ENCODE measurements at regions not wholly inside any gene's neighbourhood (a gene's known extent, or its start where the extent isn't known, plus 50 kb on each side); places are given as distances from the start of the nearest gene placed in this dataset.

- TF ChIP-seq CTCF (IDR thresholded peaks at IDR 0.05; ENCODE audit: low read length): no peak
- H3K9me3 ChIP-seq (ENCODE audit: low read length): no peaks in the 10 kb centered on the region
- no peaks in the 10 kb centered on the region for H3K4me1 ChIP-seq (ENCODE audit: insufficient read depth, low read length, severe bottlenecking)
- no peaks in the 10 kb centered on the region for H3F3A ChIP-seq (ENCODE audit: insufficient read depth, low read length)
- no peaks in the 10 kb centered on the region for H3K27me3 ChIP-seq (ENCODE audit: insufficient read depth, low read length)
- no peaks in the 10 kb centered on the region for H4K20me1 ChIP-seq (ENCODE audit: insufficient read depth, low read length)
- H3K4me2 ChIP-seq (ENCODE audit: low read length): no peak overlapping the region
- no peak overlapping the region for H3K4me3 ChIP-seq (ENCODE audit: low read depth, low read length, poor library complexity, severe bottlenecking)
- no peak overlapping the region for H3K27ac ChIP-seq (ENCODE audit: low read depth, low read length, poor library complexity, severe bottlenecking)
- no peaks in the 10 kb centered on the region for H3K79me2 ChIP-seq (ENCODE audit: insufficient read depth, low read length)
- no peak overlapping the region for H3K9ac ChIP-seq (ENCODE audit: low read length)
- H3K36me3 ChIP-seq (ENCODE audit: insufficient read depth, low read length): no peaks in the 10 kb centered on the region
- H2AFZ ChIP-seq (ENCODE audit: low read length): no peak overlapping the region
- H3K9me2 ChIP-seq (ENCODE audit: low read depth, low read length): no peaks in the 10 kb centered on the region
Measured at GRCh38 chr2:77631007-77631406, 108.8 kb upstream of the LRRTM4 start.

GRCh38 chr2:77633601-77634000 lies 111.4 kb upstream of the LRRTM4 start:
- H3K9me3 ChIP-seq (ENCODE audit: low read length): no peaks in the 10 kb centered on the region
- H3K27ac ChIP-seq (ENCODE audit: low read depth, low read length, poor library complexity, severe bottlenecking): no peak overlapping the region
- H3K27me3 ChIP-seq (ENCODE audit: insufficient read depth, low read length): no peaks in the 10 kb centered on the region
- H2AFZ ChIP-seq (ENCODE audit: low read length): no peak overlapping the region
- H3K79me2 ChIP-seq (ENCODE audit: insufficient read depth, low read length): no peaks in the 10 kb centered on the region
- no peaks in the 10 kb centered on the region for H3K9me2 ChIP-seq (ENCODE audit: low read depth, low read length)
- no peaks in the 10 kb centered on the region for H3K4me1 ChIP-seq (ENCODE audit: insufficient read depth, low read length, severe bottlenecking)
- H3F3A ChIP-seq (ENCODE audit: insufficient read depth, low read length): no peaks in the 10 kb centered on the region
- H3K36me3 ChIP-seq (ENCODE audit: insufficient read depth, low read length): no peaks in the 10 kb centered on the region
- no peaks in the 10 kb centered on the region for H4K20me1 ChIP-seq (ENCODE audit: insufficient read depth, low read length)
- H3K9ac ChIP-seq (ENCODE audit: low read length): no peak overlapping the region
- no peak overlapping the region for H3K4me2 ChIP-seq (ENCODE audit: low read length)
- H3K4me3 ChIP-seq (ENCODE audit: low read depth, low read length, poor library complexity, severe bottlenecking): no peak overlapping the region
- no peak for TF ChIP-seq EZH2 (IDR thresholded peaks at IDR 0.05; ENCODE audit: borderline replicate concordance, low read length)
- no peak for TF ChIP-seq CTCF (IDR thresholded peaks at IDR 0.05; ENCODE audit: low read length)

- H3K9ac ChIP-seq (ENCODE audit: low read length): no peak overlapping the region
- H3K36me3 ChIP-seq (ENCODE audit: insufficient read depth, low read length): no peaks in the 10 kb centered on the region
- no peaks in the 10 kb centered on the region for H3K27me3 ChIP-seq (ENCODE audit: insufficient read depth, low read length)
- no peaks in the 10 kb centered on the region for H4K20me1 ChIP-seq (ENCODE audit: insufficient read depth, low read length)
- no peaks in the 10 kb centered on the region for H3F3A ChIP-seq (ENCODE audit: insufficient read depth, low read length)
- H3K4me2 ChIP-seq (ENCODE audit: low read length): no peak overlapping the region
- no peaks in the 10 kb centered on the region for H3K9me3 ChIP-seq (ENCODE audit: low read length)
- H3K79me2 ChIP-seq (ENCODE audit: insufficient read depth, low read length): no peaks in the 10 kb centered on the region
- H3K27ac ChIP-seq (ENCODE audit: low read depth, low read length, poor library complexity, severe bottlenecking): no peak overlapping the region
- no peaks in the 10 kb centered on the region for H3K9me2 ChIP-seq (ENCODE audit: low read depth, low read length)
- TF ChIP-seq CTCF (IDR thresholded peaks at IDR 0.05; ENCODE audit: low read length): no peak
- TF ChIP-seq EZH2 (IDR thresholded peaks at IDR 0.05; ENCODE audit: borderline replicate concordance, low read length): no peak
- H3K4me1 ChIP-seq (ENCODE audit: insufficient read depth, low read length, severe bottlenecking): no peaks in the 10 kb centered on the region
- no peak overlapping the region for H2AFZ ChIP-seq (ENCODE audit: low read length)
- H3K4me3 ChIP-seq (ENCODE audit: low read depth, low read length, poor library complexity, severe bottlenecking): no peak overlapping the region
Measured at GRCh38 chr2:77640924-77641323, 118.7 kb upstream of the LRRTM4 start.

Data from OCI-LY1 (cell line).